Prostate gland (tissue), 2 donors: ENCODE measurements at regions not wholly inside any gene's neighbourhood (a gene's known extent, or its start where the extent isn't known, plus 50 kb on each side); places are given as distances from the start of the nearest gene placed in this dataset.

Experiments used
- DNase-seq: peaks from one replicate; pipeline ENCODE4 v3.0.0-alpha.2; 2019; ENCODE audit warnings: low spot score
- H3K27ac ChIP-seq, 2 donors: fragments of 200-600 bp; sonication (generic); 2 replicates each; pipeline ENCODE4 v1.5.1; 2017 to 2019
- H3K27me3 ChIP-seq: fragments of 200-600 bp; sonication (generic); replicated peaks from 2 replicates; pipeline ENCODE4 v1.5.1; 2019; ENCODE audit not compliant: insufficient read depth
- H3K36me3 ChIP-seq, 2 donors: fragments of 200-600 bp; sonication (generic); 1 replicate in 1 of 2; 2 replicates in 1 of 2; pipeline versions ENCODE4 v1.5.1 to v1.8.1; 2017 to 2019
- H3K4me1 ChIP-seq: fragments of 200-600 bp; sonication (generic); replicated peaks from 2 replicates; pipeline ENCODE4 v1.5.1; 2019
- H3K4me3 ChIP-seq, 2 donors: fragments of 200-600 bp; sonication (generic); 2 replicates each; pipeline ENCODE4 v1.5.1; 2017 to 2019
- H3K9me3 ChIP-seq: fragments of 200-600 bp; sonication (generic); 2 replicates; pipeline ENCODE4 v1.5.1; 2017
- POLR2A ChIP-seq: fragments of 450-650 bp; IDR thresholded peaks from one replicate; pipeline ENCODE4 v1.6.1; 2016; ENCODE audit warnings: antibody characterized with exemption, mild to moderate bottlenecking
- POLR2AphosphoS5 ChIP-seq: sonication (generic); formaldehyde crosslinking; IDR thresholded peaks from one replicate; pipeline ENCODE4 v1.6.1; 2017; ENCODE audit warnings: antibody characterized with exemption
- WGBS: methylation state at CpG from one replicate; pipeline ENCODE4 v1.1.5; 2018; 5-methylcytosine and 5-hydroxymethylcytosine counted together
- intact Hi-C: fragments of 100-400 bp; cut with DNase I; formaldehyde crosslinking; loops from one replicate; pipeline ENCODE4 v1.14.2; 2022
- TF ChIP-seq, protein P1 (sequence below), 4 experiments: fragments of 200-600 bp in 2 of 4; fragments of 450-650 bp in 2 of 4; sonication (generic) in 2 of 4; IDR thresholded peaks; 1 replicate in 3 of 4; 2 replicates in 1 of 4; pipeline ENCODE4 v1.5.1; 2016 to 2019; ENCODE audit warnings: antibody characterized with exemption in 4 of 4, mild to moderate bottlenecking in 2 of 4, moderate library complexity in 2 of 4

- Histone ChIP-seq H3K9me3 (no peaks in the 10 kb centered on the region), H3K27me3 (no peaks in the 10 kb centered on the region), H3K4me1 (no peaks in the 10 kb centered on the region), H3K4me3 (no peak overlapping the region), H3K36me3 (no peaks in the 10 kb centered on the region), H3K27ac (no peak overlapping the region)
- TF ChIP-seq POLR2AphosphoS5: no peak
- 64% methylated on average over 7 of the region's 7 CpGs for WGBS
- DNase-seq: no peak
- intact Hi-C loops: no loop called here
Observed at GRCh38 chr5:113682497-113683136, 169.1 kb downstream of the YTHDC2 start.

- no peak overlapping the region for H3K4me3 ChIP-seq
- no peaks in the 10 kb centered on the region for H3K27me3 ChIP-seq
- intact Hi-C loops: no loop called here
- H3K4me1 ChIP-seq: no peaks in the 10 kb centered on the region
- 88% methylated on average over 2 of the region's 2 CpGs for WGBS
- no peaks in the 10 kb centered on the region for H3K9me3 ChIP-seq
- no peak for DNase-seq
- TF ChIP-seq POLR2A: no peak
- TF ChIP-seq, protein P1, sequence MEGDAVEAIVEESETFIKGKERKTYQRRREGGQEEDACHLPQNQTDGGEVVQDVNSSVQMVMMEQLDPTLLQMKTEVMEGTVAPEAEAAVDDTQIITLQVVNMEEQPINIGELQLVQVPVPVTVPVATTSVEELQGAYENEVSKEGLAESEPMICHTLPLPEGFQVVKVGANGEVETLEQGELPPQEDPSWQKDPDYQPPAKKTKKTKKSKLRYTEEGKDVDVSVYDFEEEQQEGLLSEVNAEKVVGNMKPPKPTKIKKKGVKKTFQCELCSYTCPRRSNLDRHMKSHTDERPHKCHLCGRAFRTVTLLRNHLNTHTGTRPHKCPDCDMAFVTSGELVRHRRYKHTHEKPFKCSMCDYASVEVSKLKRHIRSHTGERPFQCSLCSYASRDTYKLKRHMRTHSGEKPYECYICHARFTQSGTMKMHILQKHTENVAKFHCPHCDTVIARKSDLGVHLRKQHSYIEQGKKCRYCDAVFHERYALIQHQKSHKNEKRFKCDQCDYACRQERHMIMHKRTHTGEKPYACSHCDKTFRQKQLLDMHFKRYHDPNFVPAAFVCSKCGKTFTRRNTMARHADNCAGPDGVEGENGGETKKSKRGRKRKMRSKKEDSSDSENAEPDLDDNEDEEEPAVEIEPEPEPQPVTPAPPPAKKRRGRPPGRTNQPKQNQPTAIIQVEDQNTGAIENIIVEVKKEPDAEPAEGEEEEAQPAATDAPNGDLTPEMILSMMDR (IDR thresholded peaks at IDR 0.05): no peak
- TF ChIP-seq POLR2AphosphoS5: no peak
- no peaks in the 10 kb centered on the region for H3K36me3 ChIP-seq
- H3K27ac ChIP-seq: no peak overlapping the region
Observed at GRCh38 chr5:113683211-113683610, 169.7 kb downstream of the YTHDC2 start.

- DNase-seq: no peak
- 95% methylated on average over 3 of the region's 3 CpGs for WGBS
- H3K4me1 ChIP-seq: no peaks in the 10 kb centered on the region
- no peaks in the 10 kb centered on the region for H3K27me3 ChIP-seq
- no peaks in the 10 kb centered on the region for H3K36me3 ChIP-seq
- no peak overlapping the region for H3K27ac ChIP-seq
- H3K4me3 ChIP-seq: no peak overlapping the region
- intact Hi-C loops: no loop called here
- TF ChIP-seq, protein P1 (IDR thresholded peaks at IDR 0.05): no peak
- no peak for TF ChIP-seq POLR2AphosphoS5
- TF ChIP-seq POLR2A: no peak
- no peaks in the 10 kb centered on the region for H3K9me3 ChIP-seq
Observed at GRCh38 chr5:113686599-113686998, 173.1 kb downstream of the YTHDC2 start.

DNA sequence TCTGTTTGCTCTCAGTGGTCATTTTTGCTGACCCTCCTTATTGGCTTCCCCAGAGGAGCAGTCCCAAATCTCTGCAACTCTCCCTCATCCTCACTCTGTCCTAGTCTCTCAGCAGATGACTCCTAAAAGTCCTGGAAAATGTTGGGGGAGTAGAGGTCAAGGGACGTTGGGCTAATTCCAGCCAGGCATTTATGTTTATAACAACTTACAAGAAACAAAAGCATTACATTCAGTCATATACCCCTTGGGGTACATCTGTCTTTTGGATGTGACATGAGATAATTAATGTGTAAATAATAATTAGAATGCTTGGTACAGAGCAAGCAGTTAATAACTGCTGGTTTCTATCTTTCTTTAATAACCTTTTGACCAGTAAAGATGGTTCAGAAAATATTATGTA lies 176.2 kb downstream of the YTHDC2 start:
- H3K4me1 ChIP-seq: no peaks in the 10 kb centered on the region
- intact Hi-C loops: no loop called here
- 74% methylated on average over 1 of the region's 1 CpG for WGBS
- H3K36me3 ChIP-seq: no peaks in the 10 kb centered on the region
- no peak for DNase-seq
- H3K27ac ChIP-seq: no peak overlapping the region
- no peak for TF ChIP-seq POLR2A
- TF ChIP-seq, protein P1 (IDR thresholded peaks at IDR 0.05): no peak
- no peak for TF ChIP-seq POLR2AphosphoS5
- H3K4me3 ChIP-seq: no peak overlapping the region
- no peaks in the 10 kb centered on the region for H3K9me3 ChIP-seq
- H3K27me3 ChIP-seq: no peaks in the 10 kb centered on the region

GRCh38 chr5:113692466-113692865 lies 179.0 kb downstream of the YTHDC2 start:
- Histone ChIP-seq H3K27me3 (no peaks in the 10 kb centered on the region), H3K4me3 (no peak overlapping the region), H3K9me3 (no peaks in the 10 kb centered on the region), H3K27ac (no peak overlapping the region), H3K36me3 (no peaks in the 10 kb centered on the region), H3K4me1 (no peaks in the 10 kb centered on the region)
- intact Hi-C loops: no loop called here
- TF ChIP-seq POLR2A (no peak), POLR2AphosphoS5 (no peak)
- no peak for DNase-seq
- WGBS: 29% methylated on average over 5 of the region's 5 CpGs

- Histone ChIP-seq H3K4me3 (no peak overlapping the region), H3K27me3 (no peaks in the 10 kb centered on the region), H3K36me3 (no peaks in the 10 kb centered on the region), H3K27ac (no peak overlapping the region), H3K4me1 (no peaks in the 10 kb centered on the region), H3K9me3 (no peaks in the 10 kb centered on the region)
- TF ChIP-seq POLR2A: no peak
- TF ChIP-seq POLR2AphosphoS5: no peak
- TF ChIP-seq, protein P1 (IDR thresholded peaks at IDR 0.05): no peak
- intact Hi-C loops: no loop called here
- 12% methylated on average over 15 of the region's 15 CpGs for WGBS
- no peak for DNase-seq
Observed at GRCh38 chr5:113692891-113693457, 179.5 kb downstream of the YTHDC2 start.
